ENCODE measurements at regions not wholly inside any gene's neighbourhood (a gene's known extent, or its start where the extent isn't known, plus 50 kb on each side); places are given as distances from the start of the nearest gene placed in this dataset.

- H3K36me3 ChIP-seq (replicated peaks; ENCODE audit: insufficient read depth, low read length), result no peaks in the 10 kb centered on the region
- no peaks in the 10 kb centered on the region for H3K27me3 ChIP-seq (replicated peaks; ENCODE audit: insufficient read depth, low read length)
- H3K9ac ChIP-seq (ENCODE audit: low read length), result no peak overlapping the region
- no peak overlapping the region for H2AFZ ChIP-seq (ENCODE audit: low read length)
- TF ChIP-seq EZH2phosphoT487 (IDR thresholded peaks at IDR 0.05; ENCODE audit: low read length) (no peak), CTCF (IDR thresholded peaks at IDR 0.05; ENCODE audit: low read length) (no peak), EZH2 (optimal IDR thresholded peaks at IDR 0.05; ENCODE audit: low read depth, low read length) (no peak)
- no peaks in the 10 kb centered on the region for H3K4me1 ChIP-seq (ENCODE audit: low read length)
- no peak overlapping the region for H3K27ac ChIP-seq (ENCODE audit: low read length)
- H3K4me2 ChIP-seq (ENCODE audit: low read depth, low read length), result no peak overlapping the region
- no peaks in the 10 kb centered on the region for H3K9me2 ChIP-seq (replicated peaks; ENCODE audit: insufficient read depth, low read length)
- no peaks in the 10 kb centered on the region for H3F3A ChIP-seq (ENCODE audit: insufficient read depth, low read length)
- DNase-seq, result no peak
- no peaks in the 10 kb centered on the region for H3K79me2 ChIP-seq (ENCODE audit: low read length)
- H4K20me1 ChIP-seq (ENCODE audit: insufficient read depth, low read length), result no peaks in the 10 kb centered on the region
- no peaks in the 10 kb centered on the region for H3K9me3 ChIP-seq (replicated peaks; ENCODE audit: insufficient read depth, low read length)
- H3K4me3 ChIP-seq (ENCODE audit: low read length), result no peak overlapping the region
Measured at GRCh38 chr3:76940181-76940770, 99.6 kb upstream of the ROBO2 start.

GRCh38 chr3:76941376-76941775, 98.5 kb upstream of the ROBO2 start:
- H2AFZ ChIP-seq (ENCODE audit: low read length), result no peak overlapping the region
- H3K4me3 ChIP-seq (ENCODE audit: low read length), result no peak overlapping the region
- no peaks in the 10 kb centered on the region for H3K27me3 ChIP-seq (replicated peaks; ENCODE audit: insufficient read depth, low read length)
- TF ChIP-seq EZH2phosphoT487 (IDR thresholded peaks at IDR 0.05; ENCODE audit: low read length), result no peak
- TF ChIP-seq CTCF (IDR thresholded peaks at IDR 0.05; ENCODE audit: low read length), result no peak
- H3F3A ChIP-seq (ENCODE audit: insufficient read depth, low read length), result no peaks in the 10 kb centered on the region
- no peaks in the 10 kb centered on the region for H3K79me2 ChIP-seq (ENCODE audit: low read length)
- H3K9me2 ChIP-seq (replicated peaks; ENCODE audit: insufficient read depth, low read length), result no peaks in the 10 kb centered on the region
- H3K9ac ChIP-seq (ENCODE audit: low read length), result no peak overlapping the region
- no peak overlapping the region for H3K4me2 ChIP-seq (ENCODE audit: low read depth, low read length)
- no peak overlapping the region for H3K27ac ChIP-seq (ENCODE audit: low read length)
- no peaks in the 10 kb centered on the region for H3K9me3 ChIP-seq (replicated peaks; ENCODE audit: insufficient read depth, low read length)
- no peaks in the 10 kb centered on the region for H3K36me3 ChIP-seq (replicated peaks; ENCODE audit: insufficient read depth, low read length)
- no peak for DNase-seq
- no peaks in the 10 kb centered on the region for H4K20me1 ChIP-seq (ENCODE audit: insufficient read depth, low read length)
- no peaks in the 10 kb centered on the region for H3K4me1 ChIP-seq (ENCODE audit: low read length)

GRCh38 chr3:76942101-76942500, 97.8 kb upstream of the ROBO2 start:
- DNase-seq, result no peak
- H3F3A ChIP-seq (ENCODE audit: insufficient read depth, low read length), result no peaks in the 10 kb centered on the region
- H2AFZ ChIP-seq (ENCODE audit: low read length), result no peak overlapping the region
- H3K79me2 ChIP-seq (ENCODE audit: low read length), result no peaks in the 10 kb centered on the region
- H3K36me3 ChIP-seq (replicated peaks; ENCODE audit: insufficient read depth, low read length), result no peaks in the 10 kb centered on the region
- no peaks in the 10 kb centered on the region for H4K20me1 ChIP-seq (ENCODE audit: insufficient read depth, low read length)
- H3K9me2 ChIP-seq (replicated peaks; ENCODE audit: insufficient read depth, low read length), result no peaks in the 10 kb centered on the region
- H3K27me3 ChIP-seq (replicated peaks; ENCODE audit: insufficient read depth, low read length), result no peaks in the 10 kb centered on the region
- H3K4me2 ChIP-seq (ENCODE audit: low read depth, low read length), result no peak overlapping the region
- H3K9ac ChIP-seq (ENCODE audit: low read length), result no peak overlapping the region
- no peak overlapping the region for H3K4me3 ChIP-seq (ENCODE audit: low read length)
- H3K27ac ChIP-seq (ENCODE audit: low read length), result no peak overlapping the region
- no peak for TF ChIP-seq CTCF (IDR thresholded peaks at IDR 0.05; ENCODE audit: low read length)
- no peak for TF ChIP-seq EZH2 (optimal IDR thresholded peaks at IDR 0.05; ENCODE audit: low read depth, low read length)
- H3K9me3 ChIP-seq (replicated peaks; ENCODE audit: insufficient read depth, low read length), result no peaks in the 10 kb centered on the region
- no peaks in the 10 kb centered on the region for H3K4me1 ChIP-seq (ENCODE audit: low read length)
